ENCODE measurements at regions not wholly inside any gene's neighbourhood (a gene's known extent, or its start where the extent isn't known, plus 50 kb on each side); places are given as distances from the start of the nearest gene placed in this dataset.

GRCh38 chr20:51894201-51894600 lies 91.9 kb upstream of the SALL4 start:
- H3K36me3 Mint-ChIP-seq (ENCODE audit: unreplicated experiment), result no peaks in the 10 kb centered on the region
- TF ChIP-seq CTCF (IDR thresholded peaks at IDR 0.05; ENCODE audit: partially characterized antibody, unreplicated experiment), result no peak

GRCh38 chr20:51893723-51894122 lies 91.4 kb upstream of the SALL4 start:
- TF ChIP-seq CTCF (IDR thresholded peaks at IDR 0.05; ENCODE audit: partially characterized antibody, unreplicated experiment), result no peak
- Mint-ChIP-seq H3K27me3 (ENCODE audit: unreplicated experiment) (no peaks in the 10 kb centered on the region), H3K4me3 (ENCODE audit: unreplicated experiment) (no peak overlapping the region), H3K27ac (ENCODE audit: unreplicated experiment) (no peak overlapping the region), H3K36me3 (ENCODE audit: unreplicated experiment) (no peaks in the 10 kb centered on the region), H3K4me1 (ENCODE audit: low read depth, unreplicated experiment) (no peaks in the 10 kb centered on the region), H3K9me3 (ENCODE audit: unreplicated experiment) (no peaks in the 10 kb centered on the region)
- DNase-seq, result no peak

More at GRCh38 chr20:51894201-51894600, 91.9 kb upstream of the SALL4 start:
- Mint-ChIP-seq H3K4me3 (ENCODE audit: unreplicated experiment) (no peak overlapping the region), H3K27me3 (ENCODE audit: unreplicated experiment) (no peaks in the 10 kb centered on the region), H3K27ac (ENCODE audit: unreplicated experiment) (no peak overlapping the region), H3K9me3 (ENCODE audit: unreplicated experiment) (no peaks in the 10 kb centered on the region), H3K4me1 (ENCODE audit: low read depth, unreplicated experiment) (no peaks in the 10 kb centered on the region)
- no peak for DNase-seq

GRCh38 chr20:51890003-51890402 lies 87.7 kb upstream of the SALL4 start:
- Mint-ChIP-seq H3K4me1 (ENCODE audit: low read depth, unreplicated experiment) (no peaks in the 10 kb centered on the region), H3K27me3 (ENCODE audit: unreplicated experiment) (no peaks in the 10 kb centered on the region), H3K9me3 (ENCODE audit: unreplicated experiment) (no peaks in the 10 kb centered on the region), H3K4me3 (ENCODE audit: unreplicated experiment) (no peak overlapping the region), H3K27ac (ENCODE audit: unreplicated experiment) (no peak overlapping the region), H3K36me3 (ENCODE audit: unreplicated experiment) (no peaks in the 10 kb centered on the region)
- no peak for DNase-seq
- no peak for TF ChIP-seq CTCF (IDR thresholded peaks at IDR 0.05; ENCODE audit: partially characterized antibody, unreplicated experiment)

GRCh38 chr20:51889466-51889865 lies 87.1 kb upstream of the SALL4 start:
- Mint-ChIP-seq H3K27me3 (ENCODE audit: unreplicated experiment) (no peaks in the 10 kb centered on the region), H3K27ac (ENCODE audit: unreplicated experiment) (no peak overlapping the region), H3K4me3 (ENCODE audit: unreplicated experiment) (no peak overlapping the region), H3K9me3 (ENCODE audit: unreplicated experiment) (no peaks in the 10 kb centered on the region), H3K4me1 (ENCODE audit: low read depth, unreplicated experiment) (no peaks in the 10 kb centered on the region), H3K36me3 (ENCODE audit: unreplicated experiment) (no peaks in the 10 kb centered on the region)
- DNase-seq, result no peak
- no peak for TF ChIP-seq CTCF (IDR thresholded peaks at IDR 0.05; ENCODE audit: partially characterized antibody, unreplicated experiment)

GRCh38 chr20:51888291-51888690 lies 86.0 kb upstream of the SALL4 start:
- no peaks in the 10 kb centered on the region for H3K27me3 Mint-ChIP-seq (ENCODE audit: unreplicated experiment)
- no peak overlapping the region for H3K4me3 Mint-ChIP-seq (ENCODE audit: unreplicated experiment)
- H3K36me3 Mint-ChIP-seq (ENCODE audit: unreplicated experiment), result no peaks in the 10 kb centered on the region
- TF ChIP-seq CTCF (IDR thresholded peaks at IDR 0.05; ENCODE audit: partially characterized antibody, unreplicated experiment), result no peak
- no peak overlapping the region for H3K27ac Mint-ChIP-seq (ENCODE audit: unreplicated experiment)
- H3K4me1 Mint-ChIP-seq (ENCODE audit: low read depth, unreplicated experiment), result no peaks in the 10 kb centered on the region
- no peak for DNase-seq
- H3K9me3 Mint-ChIP-seq (ENCODE audit: unreplicated experiment), result no peaks in the 10 kb centered on the region

All from glutamatergic neuron (in vitro differentiated cells).